Erythroblast (primary cell): ENCODE measurements at regions not wholly inside any gene's neighbourhood (a gene's known extent, or its start where the extent isn't known, plus 50 kb on each side); places are given as distances from the start of the nearest gene placed in this dataset.

Source experiments
- GATA1 ChIP-seq: IDR thresholded peaks from 2 replicates; pipeline ENCODE4 v1.6.1; 2011; ENCODE audit warnings: low read depth, mild to moderate bottlenecking, control low read depth, low read length, moderate library complexity
- POLR2A ChIP-seq: IDR thresholded peaks from 2 replicates; pipeline ENCODE4 v1.6.1; 2011; ENCODE audit warnings: mild to moderate bottlenecking, low read length

DNA sequence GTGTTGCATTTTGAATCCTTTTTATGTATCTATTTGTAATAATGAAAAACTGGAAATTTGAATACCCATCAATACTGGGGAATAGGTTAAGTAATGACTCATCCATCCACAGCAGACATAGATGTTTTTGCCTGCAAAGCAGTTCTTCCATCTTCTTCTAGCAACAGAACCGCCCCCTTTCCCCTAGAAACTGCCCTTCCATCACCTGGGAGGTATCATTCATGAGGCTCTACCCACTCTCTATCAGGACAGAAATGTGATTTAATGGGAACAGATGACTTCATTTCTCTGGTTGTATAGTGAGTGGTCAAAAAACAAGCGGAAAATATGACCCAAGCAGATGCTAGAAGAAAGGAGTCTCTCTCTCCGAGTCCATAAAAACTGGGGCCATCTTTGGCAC is 532.8 kb downstream of the UQCRFS1 start:
- TF ChIP-seq POLR2A (no peak), GATA1 (no peak)
